ENCODE measurements at regions not wholly inside any gene's neighbourhood (a gene's known extent, or its start where the extent isn't known, plus 50 kb on each side); places are given as distances from the start of the nearest gene placed in this dataset.

DNA sequence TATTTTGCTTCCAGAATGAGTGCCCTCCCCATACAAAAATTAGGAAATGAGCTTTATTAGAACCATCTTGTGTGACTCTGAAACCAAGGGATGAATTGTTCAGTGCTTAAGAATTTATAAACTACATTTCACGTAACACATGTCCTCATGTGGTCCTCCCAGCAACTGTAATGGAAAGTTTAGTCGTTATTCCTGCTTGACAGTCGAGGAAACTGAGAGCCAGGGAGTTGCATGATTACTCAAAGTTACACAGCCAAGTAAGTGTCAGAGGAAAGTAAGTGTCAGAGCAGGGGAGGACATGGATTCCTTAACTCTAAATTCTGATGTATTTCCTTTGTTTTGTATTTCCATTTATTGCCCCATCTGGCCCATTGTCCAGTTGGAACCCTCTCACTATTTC, 453.9 kb downstream of the FUT8 start:
- no peak for DNase-seq
- no peak overlapping the region for H3K23ac ChIP-seq (ENCODE audit: low read length)
- no peak overlapping the region for H3K4me3 ChIP-seq (ENCODE audit: low read length)
- H3K9ac ChIP-seq (ENCODE audit: low read length) = no peak overlapping the region
- H4K5ac ChIP-seq (ENCODE audit: low read length) = no peak overlapping the region
- H3K4me1 ChIP-seq (ENCODE audit: control insufficient read depth, low read depth, low read length) = no peaks in the 10 kb centered on the region
- H3K27me3 ChIP-seq (ENCODE audit: insufficient read depth, low read length, poor library complexity) = no peaks in the 10 kb centered on the region
- H3K36me3 ChIP-seq (ENCODE audit: control insufficient read depth, insufficient read depth, low read length) = no peaks in the 10 kb centered on the region
- no peaks in the 10 kb centered on the region for H3K79me1 ChIP-seq (ENCODE audit: low read length)
- H3K4ac ChIP-seq (ENCODE audit: low read depth, low read length) = no peak overlapping the region
- H2BK5ac ChIP-seq (ENCODE audit: low read length) = no peak overlapping the region
- no peaks in the 10 kb centered on the region for H3K79me2 ChIP-seq (ENCODE audit: control insufficient read depth, insufficient read depth, low read length)
- no peak overlapping the region for H3K18ac ChIP-seq (ENCODE audit: low read length)
- H3K27ac ChIP-seq (ENCODE audit: low read depth, low read length) = no peak overlapping the region
- no peak overlapping the region for H2AK5ac ChIP-seq (ENCODE audit: low read length)
- WGBS (ENCODE audit: extremely low coverage, insufficient coverage, low lambda C conversion rate) = no CpG with 5 or more reads among the region's 3 CpGs
- H4K8ac ChIP-seq (ENCODE audit: low read depth, low read length) = no peak overlapping the region
- H3K56ac ChIP-seq (ENCODE audit: low read length) = no peak overlapping the region
- no peak overlapping the region for H2BK15ac ChIP-seq (replicated peaks; ENCODE audit: low read depth)
- H3K4me2 ChIP-seq (ENCODE audit: low read length) = no peak overlapping the region
- no peak overlapping the region for H2BK120ac ChIP-seq (ENCODE audit: low read depth, low read length)

DNA sequence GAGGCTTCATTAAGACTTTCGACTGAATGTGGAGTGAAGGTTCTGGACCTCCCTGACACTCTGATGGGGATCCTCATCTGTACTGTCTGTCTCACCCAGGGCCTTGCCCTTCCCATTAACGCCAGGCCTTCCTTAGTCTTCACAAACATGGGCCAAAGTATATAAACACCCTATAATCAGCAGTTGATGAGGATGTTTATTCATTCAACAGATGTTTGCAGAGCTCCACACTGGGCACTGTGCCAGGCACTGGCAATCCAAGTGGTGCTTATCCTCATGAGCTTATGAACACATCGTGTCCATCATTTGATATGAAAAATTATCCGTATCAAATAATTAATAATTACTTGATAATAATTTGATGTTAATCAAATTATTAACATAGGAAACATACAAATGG, 454.4 kb downstream of the FUT8 start:
- no peak overlapping the region for H3K4me3 ChIP-seq (ENCODE audit: low read length)
- WGBS (ENCODE audit: extremely low coverage, insufficient coverage, low lambda C conversion rate) = no CpG with 5 or more reads among the region's 4 CpGs
- H3K4ac ChIP-seq (ENCODE audit: low read depth, low read length) = no peak overlapping the region
- no peak overlapping the region for H3K18ac ChIP-seq (ENCODE audit: low read length)
- H2BK5ac ChIP-seq (ENCODE audit: low read length) = no peak overlapping the region
- no peaks in the 10 kb centered on the region for H3K27me3 ChIP-seq (ENCODE audit: insufficient read depth, low read length, poor library complexity)
- no peaks in the 10 kb centered on the region for H3K4me1 ChIP-seq (ENCODE audit: control insufficient read depth, low read depth, low read length)
- H3K36me3 ChIP-seq (ENCODE audit: control insufficient read depth, insufficient read depth, low read length) = no peaks in the 10 kb centered on the region
- no peak overlapping the region for H3K27ac ChIP-seq (ENCODE audit: low read depth, low read length)
- H3K79me1 ChIP-seq (ENCODE audit: low read length) = no peaks in the 10 kb centered on the region
- H4K8ac ChIP-seq (ENCODE audit: low read depth, low read length) = no peak overlapping the region
- no peak overlapping the region for H3K23ac ChIP-seq (ENCODE audit: low read length)
- H3K4me2 ChIP-seq (ENCODE audit: low read length) = no peak overlapping the region
- no peaks in the 10 kb centered on the region for H3K79me2 ChIP-seq (ENCODE audit: control insufficient read depth, insufficient read depth, low read length)
- no peak overlapping the region for H2BK120ac ChIP-seq (ENCODE audit: low read depth, low read length)
- H3K56ac ChIP-seq (ENCODE audit: low read length) = no peak overlapping the region
- H3K9ac ChIP-seq (ENCODE audit: low read length) = no peak overlapping the region
- H4K5ac ChIP-seq (ENCODE audit: low read length) = no peak overlapping the region
- no peak overlapping the region for H2AK5ac ChIP-seq (ENCODE audit: low read length)
- H2BK15ac ChIP-seq (replicated peaks; ENCODE audit: low read depth) = no peak overlapping the region
- no peak for DNase-seq

DNA sequence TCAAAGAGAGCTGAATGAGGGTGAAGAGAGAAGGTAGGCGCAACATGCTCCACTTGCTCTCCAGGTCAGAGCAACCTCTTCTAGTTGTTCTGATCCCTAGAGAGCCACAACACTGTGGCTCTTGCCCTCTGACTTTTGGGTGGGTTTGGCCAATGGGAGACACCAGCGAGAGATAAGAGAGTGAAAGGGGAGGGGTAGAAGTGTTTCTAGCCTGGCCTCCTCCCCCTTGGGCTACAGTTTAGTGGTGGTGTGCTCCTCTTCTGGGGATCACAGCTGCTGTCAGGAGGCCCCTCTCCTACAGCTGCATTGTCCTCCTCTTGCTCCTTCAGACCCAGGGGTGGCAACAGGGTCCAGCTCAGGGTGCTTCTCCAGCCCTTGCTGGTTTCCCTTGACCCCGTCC, 454.8 kb downstream of the FUT8 start:
- no peak overlapping the region for H3K27ac ChIP-seq (ENCODE audit: low read depth, low read length)
- no peak overlapping the region for H3K23ac ChIP-seq (ENCODE audit: low read length)
- no peak overlapping the region for H3K56ac ChIP-seq (ENCODE audit: low read length)
- no peaks in the 10 kb centered on the region for H3K79me2 ChIP-seq (ENCODE audit: control insufficient read depth, insufficient read depth, low read length)
- no peaks in the 10 kb centered on the region for H3K4me1 ChIP-seq (ENCODE audit: control insufficient read depth, low read depth, low read length)
- H4K8ac ChIP-seq (ENCODE audit: low read depth, low read length) = no peak overlapping the region
- no peak overlapping the region for H2BK15ac ChIP-seq (replicated peaks; ENCODE audit: low read depth)
- no peak overlapping the region for H3K4ac ChIP-seq (ENCODE audit: low read depth, low read length)
- H3K4me3 ChIP-seq (ENCODE audit: low read length) = no peak overlapping the region
- H3K79me1 ChIP-seq (ENCODE audit: low read length) = no peaks in the 10 kb centered on the region
- H3K36me3 ChIP-seq (ENCODE audit: control insufficient read depth, insufficient read depth, low read length) = no peaks in the 10 kb centered on the region
- H3K27me3 ChIP-seq (ENCODE audit: insufficient read depth, low read length, poor library complexity) = no peaks in the 10 kb centered on the region
- H3K4me2 ChIP-seq (ENCODE audit: low read length) = no peak overlapping the region
- H4K5ac ChIP-seq (ENCODE audit: low read length) = no peak overlapping the region
- no peak overlapping the region for H3K18ac ChIP-seq (ENCODE audit: low read length)
- no peak overlapping the region for H3K9ac ChIP-seq (ENCODE audit: low read length)
- no peak overlapping the region for H2BK120ac ChIP-seq (ENCODE audit: low read depth, low read length)
- no peak overlapping the region for H2BK5ac ChIP-seq (ENCODE audit: low read length)
- no CpG with 5 or more reads among the region's 3 CpGs for WGBS (ENCODE audit: extremely low coverage, insufficient coverage, low lambda C conversion rate)
- H2AK5ac ChIP-seq (ENCODE audit: low read length) = no peak overlapping the region
- no peak for DNase-seq

- no CpG with 5 or more reads among the region's 2 CpGs for WGBS (ENCODE audit: extremely low coverage, insufficient coverage, low lambda C conversion rate)
- DNase-seq = no peak
- H3K4ac ChIP-seq (ENCODE audit: low read depth, low read length) = no peak overlapping the region
These were observed 460.0 kb downstream of the FUT8 start for GRCh38 chr14:65872536-65872935.

DNA sequence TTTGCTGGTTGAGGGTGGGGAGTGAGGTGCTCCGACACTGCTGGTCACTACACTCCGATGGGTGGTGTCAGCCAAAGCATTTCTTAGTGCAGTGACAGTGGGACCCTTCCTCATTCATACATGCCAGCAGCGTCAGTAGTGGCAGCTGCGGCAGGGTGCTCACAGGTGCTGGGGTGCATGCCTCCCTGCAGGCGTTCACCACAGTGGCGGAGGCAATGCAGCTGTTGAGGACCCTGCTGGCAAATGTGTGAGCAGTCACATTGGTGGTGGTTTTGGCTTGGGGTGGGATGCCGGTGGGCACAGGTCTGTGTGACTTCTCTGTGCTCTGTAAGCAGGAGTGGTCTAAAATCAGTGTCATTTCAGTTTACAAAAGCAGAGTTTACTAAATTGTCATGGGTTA, 464.6 kb downstream of the FUT8 start:
- Histone ChIP-seq H3K36me3 (ENCODE audit: control insufficient read depth, insufficient read depth, low read length) (no peaks in the 10 kb centered on the region), H3K4ac (ENCODE audit: low read depth, low read length) (no peak overlapping the region), H3K18ac (ENCODE audit: low read length) (no peak overlapping the region), H2BK120ac (ENCODE audit: low read depth, low read length) (no peak overlapping the region), H3K79me2 (ENCODE audit: control insufficient read depth, insufficient read depth, low read length) (no peaks in the 10 kb centered on the region), H3K56ac (ENCODE audit: low read length) (no peak overlapping the region), H4K5ac (ENCODE audit: low read length) (no peak overlapping the region), H3K79me1 (ENCODE audit: low read length) (no peaks in the 10 kb centered on the region), H3K4me3 (ENCODE audit: low read length) (no peak overlapping the region), H3K4me1 (ENCODE audit: control insufficient read depth, low read depth, low read length) (no peaks in the 10 kb centered on the region), H3K23ac (ENCODE audit: low read length) (no peak overlapping the region), H3K9ac (ENCODE audit: low read length) (no peak overlapping the region), H2BK5ac (ENCODE audit: low read length) (no peak overlapping the region), H2BK15ac (replicated peaks; ENCODE audit: low read depth) (no peak overlapping the region), H2AK5ac (ENCODE audit: low read length) (no peak overlapping the region), H3K27ac (ENCODE audit: low read depth, low read length) (no peak overlapping the region), H3K27me3 (ENCODE audit: insufficient read depth, low read length, poor library complexity) (no peaks in the 10 kb centered on the region), H3K4me2 (ENCODE audit: low read length) (no peak overlapping the region), H4K8ac (ENCODE audit: low read depth, low read length) (no peak overlapping the region)
- WGBS (ENCODE audit: extremely low coverage, insufficient coverage, low lambda C conversion rate) = no CpG with 5 or more reads among the region's 7 CpGs
- no peak for DNase-seq

More at GRCh38 chr14:65872536-65872935, 460.0 kb downstream of the FUT8 start:
- Histone ChIP-seq H2BK120ac (ENCODE audit: low read depth, low read length) (no peak overlapping the region), H3K18ac (ENCODE audit: low read length) (no peak overlapping the region), H2BK5ac (ENCODE audit: low read length) (no peak overlapping the region), H3K79me2 (ENCODE audit: control insufficient read depth, insufficient read depth, low read length) (no peaks in the 10 kb centered on the region), H3K9ac (ENCODE audit: low read length) (no peak overlapping the region), H3K79me1 (ENCODE audit: low read length) (no peaks in the 10 kb centered on the region), H3K23ac (ENCODE audit: low read length) (no peak overlapping the region), H3K27me3 (ENCODE audit: insufficient read depth, low read length, poor library complexity) (no peaks in the 10 kb centered on the region), H4K8ac (ENCODE audit: low read depth, low read length) (no peak overlapping the region), H3K36me3 (ENCODE audit: control insufficient read depth, insufficient read depth, low read length) (no peaks in the 10 kb centered on the region), H3K4me1 (ENCODE audit: control insufficient read depth, low read depth, low read length) (no peaks in the 10 kb centered on the region), H3K56ac (ENCODE audit: low read length) (no peak overlapping the region), H2AK5ac (ENCODE audit: low read length) (no peak overlapping the region), H3K4me2 (ENCODE audit: low read length) (no peak overlapping the region), H4K5ac (ENCODE audit: low read length) (no peak overlapping the region), H3K27ac (ENCODE audit: low read depth, low read length) (no peak overlapping the region), H2BK15ac (replicated peaks; ENCODE audit: low read depth) (no peak overlapping the region), H3K4me3 (ENCODE audit: low read length) (no peak overlapping the region)

- Histone ChIP-seq H3K56ac (ENCODE audit: low read length) (no peak overlapping the region), H3K4me1 (ENCODE audit: control insufficient read depth, low read depth, low read length) (no peaks in the 10 kb centered on the region), H3K27me3 (ENCODE audit: insufficient read depth, low read length, poor library complexity) (no peaks in the 10 kb centered on the region), H2BK120ac (ENCODE audit: low read depth, low read length) (no peak overlapping the region), H4K8ac (ENCODE audit: low read depth, low read length) (no peak overlapping the region), H3K27ac (ENCODE audit: low read depth, low read length) (no peak overlapping the region), H3K4me3 (ENCODE audit: low read length) (no peak overlapping the region), H3K9ac (ENCODE audit: low read length) (no peak overlapping the region), H2BK15ac (replicated peaks; ENCODE audit: low read depth) (no peak overlapping the region), H2BK5ac (ENCODE audit: low read length) (no peak overlapping the region), H3K4me2 (ENCODE audit: low read length) (no peak overlapping the region), H3K36me3 (ENCODE audit: control insufficient read depth, insufficient read depth, low read length) (no peaks in the 10 kb centered on the region), H4K5ac (ENCODE audit: low read length) (no peak overlapping the region), H3K18ac (ENCODE audit: low read length) (no peak overlapping the region), H3K79me2 (ENCODE audit: control insufficient read depth, insufficient read depth, low read length) (no peaks in the 10 kb centered on the region), H3K79me1 (ENCODE audit: low read length) (no peaks in the 10 kb centered on the region), H3K23ac (ENCODE audit: low read length) (no peak overlapping the region), H3K4ac (ENCODE audit: low read depth, low read length) (no peak overlapping the region), H2AK5ac (ENCODE audit: low read length) (no peak overlapping the region)
- WGBS (ENCODE audit: extremely low coverage, insufficient coverage, low lambda C conversion rate) = no CpG with 5 or more reads among the region's 4 CpGs
- DNase-seq = no peak
These were observed 465.1 kb downstream of the FUT8 start for GRCh38 chr14:65877624-65878023.

All from mesendoderm (in vitro differentiated cells).